GM18861 (cell line): ENCODE measurements at regions not wholly inside any gene's neighbourhood (a gene's known extent, or its start where the extent isn't known, plus 50 kb on each side); places are given as distances from the start of the nearest gene placed in this dataset.
A peak's percentile ranks its signal among the peaks of the same experiment; 100 is the strongest.

ENCODE experiments used
- ATAC-seq: cut with Tn5 transposase; IDR thresholded peaks from one replicate; pipeline ENCODE4 v1.9.1; 2021; ENCODE audit not compliant: unreplicated experiment

- ATAC-seq: no peak
These were observed 152.0 kb upstream of the ADO start for GRCh38 chr10:62652564-62652963.

- peak; percentile 66 for ATAC-seq
These were observed 151.3 kb upstream of the ADO start for GRCh38 chr10:62653254-62653653.

- no peak for ATAC-seq
These were observed 149.6 kb upstream of the ADO start for GRCh38 chr10:62654966-62655336.

GRCh38 chr10:62655337-62655994, 149.1 kb upstream of the ADO start:
- peak; percentile 85 for ATAC-seq

- no peak for ATAC-seq
These were observed 147.2 kb upstream of the ADO start for GRCh38 chr10:62657244-62657835.

GRCh38 chr10:62658516-62658915, 146.0 kb upstream of the ADO start:
- no peak for ATAC-seq

GRCh38 chr10:62661143-62661542, 143.4 kb upstream of the ADO start:
- ATAC-seq: no peak

- no peak for ATAC-seq
These were observed 142.0 kb upstream of the ADO start for GRCh38 chr10:62662486-62662885.

GRCh38 chr10:62665771-62666170, 138.7 kb upstream of the ADO start:
- no peak for ATAC-seq

- ATAC-seq: no peak
These were observed 138.2 kb upstream of the ADO start for GRCh38 chr10:62666275-62666674.

- ATAC-seq: no peak
These were observed 135.2 kb upstream of the ADO start for GRCh38 chr10:62669341-62669740.

- no peak for ATAC-seq
These were observed 133.4 kb upstream of the ADO start for GRCh38 chr10:62671104-62671503.

GRCh38 chr10:62681211-62681940, 123.1 kb upstream of the ADO start:
- peak; percentile 91 for ATAC-seq

- ATAC-seq: no peak
These were observed 119.6 kb upstream of the ADO start for GRCh38 chr10:62684911-62685310.

GRCh38 chr10:62687230-62687748, 117.2 kb upstream of the ADO start:
- ATAC-seq: no peak

- ATAC-seq: no peak
These were observed 115.4 kb upstream of the ADO start for GRCh38 chr10:62688971-62689700.

- peak; percentile 42 for ATAC-seq
These were observed 114.8 kb upstream of the ADO start for GRCh38 chr10:62689712-62690111.

- ATAC-seq: no peak
These were observed 113.8 kb upstream of the ADO start for GRCh38 chr10:62690703-62691102.

- ATAC-seq: no peak
These were observed 113.2 kb upstream of the ADO start for GRCh38 chr10:62691336-62691735.

- ATAC-seq: no peak
These were observed 112.4 kb upstream of the ADO start for GRCh38 chr10:62692085-62692484.

GRCh38 chr10:62693306-62693705, 111.2 kb upstream of the ADO start:
- ATAC-seq: no peak
